H1 (cell line): ENCODE measurements at regions not wholly inside any gene's neighbourhood (a gene's known extent, or its start where the extent isn't known, plus 50 kb on each side); places are given as distances from the start of the nearest gene placed in this dataset.

ENCODE experiments used
- SIRT6 ChIP-seq: IDR thresholded peaks from one replicate; pipeline ENCODE4 v1.7.1; 2012; ENCODE audit warnings: low read length, inconsistent platforms
- SP1 ChIP-seq: IDR thresholded peaks from 2 replicates; pipeline ENCODE4 v1.6.1; 2011; ENCODE audit warnings: low read depth, low read length

GRCh38 chr3:115554487-115554807 is 68.9 kb upstream of the GAP43 start (continued):
- no peak for TF ChIP-seq SP1
- no peak for TF ChIP-seq SIRT6
- TF ChIP-seq, all 59 proteins: peak for 0
